DMS 273 treated with DMSO at 0.1 percent for 48 hours (cell line): ENCODE measurements at regions not wholly inside any gene's neighbourhood (a gene's known extent, or its start where the extent isn't known, plus 50 kb on each side); places are given as distances from the start of the nearest gene placed in this dataset.

ENCODE experiments used
- DNase-seq: peaks from one replicate; lab custom pipeline; 2025; lab: John Stamatoyannopoulos, UW

DNA sequence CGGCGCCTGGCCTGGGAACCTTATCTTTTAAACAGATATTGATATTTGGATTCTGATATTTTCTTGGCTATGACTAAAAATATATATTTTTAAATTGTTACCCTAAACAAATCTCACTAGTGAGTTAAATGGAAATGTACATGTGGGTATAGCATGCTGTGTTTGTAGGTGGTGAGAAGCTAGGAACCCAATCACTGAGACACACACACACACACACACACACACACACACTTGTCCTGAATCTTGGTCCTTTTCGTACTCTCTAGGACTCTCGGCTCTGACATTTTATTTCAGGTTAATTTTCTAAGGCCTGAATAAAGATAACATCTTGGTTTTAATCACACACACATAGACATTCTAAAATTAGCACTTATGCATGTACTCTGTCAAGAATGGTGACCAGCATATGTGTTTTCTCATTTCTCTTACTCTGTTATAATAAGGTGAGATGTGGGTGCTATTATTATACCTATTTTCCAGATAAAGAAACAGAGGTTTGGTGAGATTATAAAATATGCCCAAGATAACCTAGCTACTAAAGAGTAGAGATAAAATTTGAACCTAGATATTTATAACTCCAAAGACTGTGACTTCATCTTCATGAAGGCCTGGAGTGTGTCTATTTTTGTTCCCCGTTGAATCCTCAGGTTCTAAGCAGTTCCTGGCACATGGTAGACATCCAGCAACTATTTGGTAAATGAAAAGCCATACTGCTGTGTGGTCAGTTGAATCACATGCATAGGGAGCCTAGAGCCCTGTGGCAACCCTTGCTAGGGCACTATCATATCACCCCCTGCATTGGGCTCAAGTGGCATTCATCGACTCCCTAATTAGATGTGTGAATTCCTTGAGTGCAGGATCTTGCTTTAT, 85.0 kb upstream of the RAB3GAP2 start:
- DNase-seq, result no peak

DNA sequence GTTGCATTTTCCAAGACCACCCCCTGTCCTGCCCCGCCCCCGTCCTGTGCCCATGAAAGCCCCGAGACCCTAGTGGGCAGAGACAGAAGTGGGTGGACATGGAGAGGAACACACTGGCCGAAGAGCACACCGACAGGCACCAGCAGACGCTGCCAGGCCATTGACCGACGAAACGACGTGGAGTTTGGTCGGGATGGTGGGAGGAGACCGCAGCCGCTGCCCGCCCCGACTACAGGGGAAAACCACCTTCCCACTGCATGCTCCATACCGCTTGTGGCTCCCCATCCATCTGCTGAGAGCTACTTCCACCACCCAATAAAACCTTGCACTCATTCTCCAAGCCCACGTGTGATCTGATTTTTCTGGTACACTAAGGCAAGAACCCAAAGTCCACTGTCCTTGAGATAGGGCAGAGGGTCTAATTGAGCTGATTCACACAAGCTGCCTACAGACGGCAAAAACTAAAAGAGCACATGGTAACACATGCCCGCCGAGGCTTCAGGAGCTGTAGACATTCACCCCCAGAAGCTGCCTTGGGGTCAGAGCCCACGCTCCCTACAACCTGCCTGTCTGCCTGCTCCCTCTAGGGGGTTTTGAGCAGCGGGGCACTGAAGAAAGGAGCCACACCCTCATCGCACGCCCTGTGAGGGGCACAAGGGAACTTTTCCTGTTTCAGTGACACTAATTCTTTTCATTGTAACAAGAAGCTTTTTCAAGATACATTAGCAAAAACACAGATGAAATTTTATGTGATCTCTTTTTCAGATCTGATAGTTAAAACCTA, 81.2 kb upstream of the RAB3GAP2 start:
- no peak for DNase-seq

DNA sequence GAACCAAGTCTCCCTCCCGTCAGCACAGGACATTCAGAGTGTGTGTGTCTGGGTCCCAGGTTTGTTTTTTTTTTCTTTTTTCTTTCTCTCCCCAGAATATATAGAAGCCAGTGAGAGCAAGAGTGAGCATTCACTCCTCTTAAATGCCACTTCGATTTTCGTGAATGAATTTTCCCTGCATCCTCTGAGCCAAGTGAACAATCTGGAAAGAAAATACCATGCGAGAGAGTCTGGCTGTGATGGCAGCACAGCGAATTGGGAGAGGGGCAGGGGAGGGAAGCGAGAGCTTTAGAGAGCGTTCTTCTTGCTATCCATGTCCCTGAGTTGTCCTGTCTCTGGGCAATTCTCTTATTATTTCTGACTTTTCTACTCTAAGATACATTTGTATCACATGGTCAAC, 76.0 kb upstream of the RAB3GAP2 start:
- no peak for DNase-seq

DNA sequence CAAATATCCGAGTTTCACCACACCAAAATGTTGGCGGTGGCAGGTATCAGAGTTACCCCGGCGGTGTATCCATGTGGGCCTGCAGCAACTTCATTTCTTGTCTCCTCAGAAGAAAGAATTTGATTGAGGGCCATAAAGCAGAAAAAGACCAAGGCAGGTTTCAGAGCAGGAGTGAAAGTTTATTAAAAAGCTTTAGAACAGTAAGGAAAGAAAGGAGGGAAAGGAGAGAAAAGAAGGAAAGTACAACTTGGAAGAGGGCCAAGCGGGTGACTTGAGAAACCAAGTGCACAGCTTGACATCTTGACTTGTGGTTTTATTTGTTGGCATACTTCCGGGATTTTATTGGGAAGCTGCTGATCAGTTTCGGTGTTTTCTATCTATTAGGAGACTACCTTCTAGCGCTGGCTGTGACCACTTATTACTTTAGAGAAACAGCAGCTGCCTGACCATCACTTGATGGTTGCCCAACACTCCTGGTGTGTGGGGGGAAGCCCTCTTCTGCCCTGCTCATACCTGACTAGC, 75.5 kb upstream of the RAB3GAP2 start:
- DNase-seq, result no peak

DNA sequence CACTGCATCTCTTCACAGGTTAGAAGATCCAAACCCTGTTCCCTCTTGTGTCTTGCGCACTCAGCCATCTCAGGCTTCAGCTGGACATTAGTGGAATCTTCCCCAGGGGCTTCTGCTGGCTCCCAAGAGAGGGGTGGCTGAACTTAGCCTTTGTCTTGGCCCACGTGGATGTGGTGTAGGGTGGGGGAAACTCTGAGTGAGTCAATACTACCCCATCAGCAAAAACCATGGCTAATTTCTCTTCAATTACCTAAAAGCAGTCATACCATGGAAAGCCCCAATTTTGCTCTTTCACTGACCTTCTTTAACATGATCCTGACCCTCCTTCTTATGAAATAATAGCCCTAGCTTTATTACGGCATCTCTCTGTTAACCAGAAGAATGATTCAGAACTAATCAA, 72.5 kb upstream of the RAB3GAP2 start:
- DNase-seq, result no peak

DNA sequence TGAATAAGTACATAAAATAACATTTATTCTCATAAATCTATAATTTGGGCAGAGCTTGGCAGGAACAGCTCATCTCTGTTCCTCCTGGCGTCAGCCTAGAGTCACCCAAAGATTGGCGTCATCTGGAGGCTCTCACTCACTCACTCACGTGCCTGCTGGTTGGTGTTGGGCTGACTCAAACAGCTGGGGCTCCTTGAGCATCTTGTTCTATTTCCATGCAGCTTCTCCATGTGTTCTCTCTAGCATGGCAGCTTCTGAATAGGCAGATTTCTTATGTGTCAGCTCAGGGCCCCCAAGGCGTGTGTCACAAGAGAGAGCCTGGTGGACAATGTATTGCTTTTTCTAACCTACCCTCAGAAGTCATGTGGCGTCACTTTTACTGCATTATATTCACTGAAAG, 70.6 kb upstream of the RAB3GAP2 start:
- DNase-seq, result no peak

DNA sequence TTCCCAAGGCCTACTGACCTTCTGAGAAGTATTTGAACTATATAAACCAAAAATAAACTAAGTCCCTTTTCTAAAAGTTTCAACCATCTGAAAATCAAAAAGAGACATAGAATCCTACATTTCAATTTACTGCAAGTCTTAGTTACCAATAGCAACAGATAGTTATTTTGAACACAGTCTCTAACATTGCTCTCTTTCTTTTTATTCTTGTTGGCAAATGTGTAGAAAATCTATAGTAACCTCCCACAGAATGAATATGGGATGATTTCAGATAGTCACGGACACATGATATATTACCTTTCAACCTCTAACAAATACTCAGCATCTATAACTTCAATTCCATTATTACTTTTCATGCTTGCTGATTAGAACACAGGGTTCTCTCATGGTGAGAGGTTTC, 68.9 kb upstream of the RAB3GAP2 start:
- DNase-seq, result no peak

DNA sequence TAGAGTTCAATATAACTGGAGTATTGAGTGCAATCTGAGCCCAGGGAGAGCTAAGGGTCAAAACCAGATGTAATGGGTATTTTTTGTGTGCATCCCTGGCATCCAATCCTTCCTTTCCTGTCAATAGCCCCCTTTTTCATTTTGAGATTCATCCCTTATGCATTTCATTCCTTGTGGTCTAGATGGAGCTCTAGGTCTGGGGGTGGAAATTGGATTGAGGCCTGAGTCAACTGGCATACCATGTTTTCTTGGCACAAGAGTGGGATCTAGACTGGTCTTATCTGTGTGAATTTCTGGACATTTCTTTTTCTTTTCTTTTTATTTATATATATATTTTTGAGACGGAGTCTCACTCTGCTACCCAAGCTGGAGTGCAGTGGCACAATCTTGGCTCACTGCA, 67.3 kb upstream of the RAB3GAP2 start:
- no peak for DNase-seq

DNA sequence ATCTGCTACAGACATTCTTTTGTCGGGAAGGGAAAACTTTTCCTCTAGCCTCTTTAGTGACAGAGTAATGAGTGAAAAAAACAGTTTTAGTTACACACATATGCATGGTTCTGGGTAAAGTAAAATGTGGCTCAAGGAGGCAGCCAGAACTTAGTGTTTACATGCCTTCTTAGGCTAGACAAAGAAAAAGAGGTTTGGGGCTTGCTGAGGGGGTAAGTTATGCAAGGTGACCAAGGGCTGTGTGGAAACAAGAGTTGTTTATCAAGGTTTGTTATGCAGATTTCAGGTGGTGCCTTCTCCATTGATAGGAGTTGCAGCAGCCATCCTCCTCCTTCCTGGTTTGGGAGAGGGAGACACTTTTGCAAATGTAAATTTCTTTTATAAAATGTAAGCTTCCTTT, 66.5 kb upstream of the RAB3GAP2 start:
- DNase-seq, result no peak

DNA sequence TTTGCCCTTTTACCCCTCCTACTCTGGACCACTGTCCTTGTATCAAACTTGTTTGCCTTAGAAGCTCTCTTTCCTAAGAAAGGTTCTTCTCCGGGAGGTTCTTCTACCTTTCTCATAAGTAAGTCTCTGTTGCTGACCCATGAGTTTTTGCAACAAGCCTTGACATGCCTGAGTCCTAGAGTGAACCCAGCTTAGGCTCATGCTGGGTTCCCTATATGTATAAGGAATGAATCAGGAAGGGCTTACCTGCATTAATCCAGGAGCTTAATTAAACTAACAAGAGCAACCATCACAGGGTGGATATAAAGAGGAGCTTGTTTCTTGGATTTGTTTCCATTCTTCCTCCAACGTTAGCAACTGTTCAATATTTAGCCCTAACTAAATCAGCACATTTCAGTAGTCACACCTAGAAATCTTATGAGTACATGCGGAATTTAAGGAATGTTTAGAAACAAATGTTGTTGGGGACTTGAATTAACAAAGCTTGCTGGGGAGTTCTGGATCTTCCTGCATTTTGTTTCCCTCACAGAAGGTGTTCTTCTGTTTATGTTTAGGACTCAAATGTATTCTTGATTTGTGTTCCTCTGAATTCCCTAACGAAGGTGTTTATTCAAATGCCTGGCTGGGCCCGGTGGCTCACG, 64.3 kb upstream of the RAB3GAP2 start:
- DNase-seq, result no peak

DNA sequence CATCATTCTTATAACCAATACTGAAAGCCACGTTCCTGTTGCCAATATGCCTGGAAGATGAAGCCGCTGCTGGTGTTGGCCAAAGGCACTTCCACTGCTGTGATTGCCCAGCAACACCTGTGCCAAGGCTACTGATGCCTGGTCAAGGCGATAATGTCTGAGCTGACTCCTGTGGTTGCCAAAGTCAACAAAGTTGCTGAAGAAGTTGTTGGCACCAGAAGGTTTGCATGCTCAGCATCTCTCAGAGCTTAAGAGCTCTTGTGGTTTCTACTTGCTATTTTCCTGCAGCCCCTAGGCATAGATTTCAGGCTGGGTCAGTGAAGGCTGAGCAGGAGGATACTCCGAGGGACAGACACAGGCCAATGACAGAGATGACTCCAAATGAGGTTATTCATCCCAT, 63.4 kb upstream of the RAB3GAP2 start:
- no peak for DNase-seq

DNA sequence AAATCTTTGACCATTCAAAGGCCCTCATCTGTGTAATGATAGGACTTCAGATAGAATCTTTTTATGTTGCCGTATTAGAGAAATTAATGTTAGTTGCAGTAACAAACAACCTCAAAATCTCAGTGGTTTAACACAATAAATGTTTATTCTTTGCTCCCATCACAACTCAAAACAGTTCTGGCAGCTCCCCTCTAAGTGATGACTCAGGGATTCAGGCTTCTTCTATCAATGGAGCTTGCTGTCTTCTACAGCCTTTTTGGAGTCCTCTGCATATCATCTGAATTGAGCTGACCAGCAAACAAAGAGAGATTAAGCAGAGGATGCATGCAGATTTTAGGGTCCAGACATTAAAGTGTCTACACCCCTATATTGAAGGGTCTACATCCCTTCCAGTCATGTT, 59.1 kb upstream of the RAB3GAP2 start:
- no peak for DNase-seq

DNA sequence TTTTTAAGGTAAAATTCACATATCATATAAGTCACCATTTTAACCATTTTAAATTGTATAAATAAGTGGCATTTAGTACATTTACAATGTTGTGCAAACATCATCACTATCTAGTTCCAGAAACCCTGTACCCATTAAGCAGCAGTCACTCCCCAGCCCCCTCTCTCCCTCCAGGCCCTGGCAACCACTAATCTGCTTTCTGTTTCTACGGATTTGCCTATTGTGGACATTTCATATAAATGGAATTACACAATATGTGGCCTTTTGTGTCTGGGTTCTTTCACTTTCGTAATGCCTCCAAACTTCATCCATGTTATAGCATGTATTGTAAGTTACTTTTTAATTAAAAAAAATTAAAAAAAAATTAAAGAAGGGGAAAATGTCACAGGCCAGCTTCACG, 58.0 kb upstream of the RAB3GAP2 start:
- DNase-seq, result no peak

DNA sequence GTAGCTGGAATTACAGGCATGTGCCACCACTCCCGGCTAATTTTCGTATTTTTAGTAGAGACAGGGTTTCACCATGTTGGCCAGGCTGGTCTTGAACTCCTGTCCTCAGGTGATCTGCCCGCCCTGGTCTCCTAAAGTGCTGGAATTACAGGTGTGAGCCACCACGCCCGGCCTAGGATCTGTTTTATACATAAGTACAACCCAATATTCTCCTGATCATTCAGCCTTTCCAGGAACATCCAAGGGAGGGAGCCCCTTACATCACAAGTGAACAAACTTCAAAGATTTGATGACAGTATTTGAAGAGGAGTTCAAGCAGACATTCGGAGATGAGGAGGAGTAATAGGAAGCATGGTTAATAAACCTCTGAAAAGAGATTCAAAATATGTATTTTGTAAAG, 54.9 kb upstream of the RAB3GAP2 start:
- DNase-seq, result no peak

DNA sequence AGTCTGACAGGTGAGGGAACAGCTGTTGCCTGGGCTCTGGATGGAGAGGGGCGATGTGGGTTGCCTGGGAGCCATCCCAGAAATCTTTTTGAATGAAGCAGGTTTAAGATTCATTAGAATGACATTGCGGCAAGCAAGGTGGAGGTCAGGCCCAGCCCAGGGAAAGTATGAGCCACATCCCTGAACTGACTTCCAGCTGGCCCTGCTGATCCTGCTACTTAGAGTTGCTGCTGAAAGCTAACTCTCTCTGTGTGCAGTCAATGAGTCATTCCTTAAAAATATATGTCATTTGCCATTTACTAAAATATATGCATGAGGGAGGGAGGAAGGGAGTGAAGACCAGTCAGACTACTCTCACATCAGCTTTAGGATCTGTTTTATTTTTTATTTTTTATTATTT, 54.3 kb upstream of the RAB3GAP2 start:
- no peak for DNase-seq

DNA sequence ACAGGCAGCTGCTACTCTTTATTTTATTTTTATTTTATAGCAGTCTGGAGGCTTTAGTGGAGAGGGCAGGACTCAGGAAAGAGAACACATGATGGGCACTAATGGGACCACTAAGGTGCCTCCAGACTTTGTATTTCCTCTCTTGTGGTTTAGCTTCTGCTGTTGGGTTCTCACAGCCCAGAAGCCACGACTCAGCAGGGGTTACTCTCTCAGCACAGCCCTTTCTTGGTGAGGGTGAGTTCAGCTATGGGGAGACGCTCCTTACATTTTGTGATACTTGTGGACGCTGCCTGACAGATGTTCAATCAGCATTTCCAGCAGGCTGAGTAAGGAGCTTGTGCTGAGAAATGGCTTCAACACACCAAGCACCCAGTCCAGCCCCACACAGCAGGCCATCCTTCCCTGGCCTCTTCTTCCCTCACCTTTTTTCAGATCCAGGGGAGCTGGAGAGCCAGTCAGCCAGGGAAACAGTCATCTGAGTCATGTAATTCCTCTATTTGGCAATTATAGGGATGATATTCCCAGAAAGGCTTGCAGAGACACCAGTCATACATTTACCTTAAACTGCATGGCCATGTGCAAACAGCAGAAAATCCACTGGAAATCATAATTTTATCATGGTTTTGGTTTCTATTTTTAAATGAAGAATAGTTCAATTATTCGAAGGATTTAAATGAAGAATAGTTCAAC, 53.2 kb upstream of the RAB3GAP2 start:
- no peak for DNase-seq

DNA sequence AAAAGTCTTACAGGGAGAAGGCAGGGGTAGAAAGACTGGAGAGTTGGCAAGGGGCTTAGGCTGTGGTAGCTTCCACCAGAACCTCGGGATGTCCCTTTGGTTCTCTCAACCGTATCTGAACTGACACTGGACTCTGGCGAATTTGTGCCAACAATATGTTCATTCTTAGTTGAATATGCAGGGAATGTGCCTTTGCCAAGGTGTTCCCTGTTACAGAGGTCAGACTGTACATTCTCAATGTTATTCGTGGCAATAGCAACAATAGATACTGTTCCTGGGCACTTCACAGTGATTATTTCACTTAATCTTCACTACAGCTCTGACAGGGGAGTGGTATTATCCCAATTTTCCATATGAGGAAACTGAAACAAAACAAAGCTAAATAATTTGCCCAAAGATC, 51.5 kb upstream of the RAB3GAP2 start:
- DNase-seq, result no peak

DNA sequence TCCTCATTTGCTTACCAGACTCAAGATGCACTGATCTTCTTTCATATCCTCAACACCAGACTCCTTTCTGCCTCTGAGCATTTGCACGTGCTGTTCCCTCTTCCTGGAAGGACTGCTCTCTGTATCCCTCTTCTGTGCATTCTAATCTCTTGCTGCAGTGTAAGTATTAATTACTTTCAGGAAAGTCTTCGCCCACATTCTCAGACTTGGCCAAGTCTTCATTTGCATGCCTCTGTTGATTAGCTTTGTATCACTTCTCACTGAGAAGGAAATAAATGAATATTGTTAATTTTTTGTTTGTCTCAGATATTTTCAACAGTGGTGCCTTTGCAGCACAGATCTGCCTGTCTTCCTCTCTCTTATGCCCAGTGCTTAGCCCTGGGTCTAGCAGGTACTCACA, 50.3 kb upstream of the RAB3GAP2 start:
- DNase-seq, result no peak
